ENCODE measurements at regions not wholly inside any gene's neighbourhood (a gene's known extent, or its start where the extent isn't known, plus 50 kb on each side); places are given as distances from the start of the nearest gene placed in this dataset.

DNA sequence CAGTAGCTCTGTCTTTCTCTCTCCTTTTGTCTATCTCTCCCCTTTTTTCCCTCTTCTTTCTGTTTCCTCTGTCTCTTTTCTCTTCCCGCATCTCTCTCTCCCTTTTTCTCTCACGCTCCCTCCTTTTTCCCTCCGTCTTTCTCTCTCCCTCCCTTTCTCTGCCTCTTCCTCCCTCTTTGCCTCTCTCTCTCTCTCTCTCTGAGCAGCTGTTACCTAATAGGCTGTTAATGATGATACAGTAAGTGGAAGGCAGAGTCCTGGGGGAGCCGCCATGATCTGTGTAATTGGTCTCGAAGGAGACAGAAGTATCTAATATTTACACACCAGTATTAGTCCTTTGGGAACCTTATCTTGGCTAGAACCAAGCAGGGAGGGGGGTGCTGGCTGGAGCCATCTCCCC lies 136.1 kb upstream of the CIBAR2 start:
- TF ChIP-seq, protein P1, sequence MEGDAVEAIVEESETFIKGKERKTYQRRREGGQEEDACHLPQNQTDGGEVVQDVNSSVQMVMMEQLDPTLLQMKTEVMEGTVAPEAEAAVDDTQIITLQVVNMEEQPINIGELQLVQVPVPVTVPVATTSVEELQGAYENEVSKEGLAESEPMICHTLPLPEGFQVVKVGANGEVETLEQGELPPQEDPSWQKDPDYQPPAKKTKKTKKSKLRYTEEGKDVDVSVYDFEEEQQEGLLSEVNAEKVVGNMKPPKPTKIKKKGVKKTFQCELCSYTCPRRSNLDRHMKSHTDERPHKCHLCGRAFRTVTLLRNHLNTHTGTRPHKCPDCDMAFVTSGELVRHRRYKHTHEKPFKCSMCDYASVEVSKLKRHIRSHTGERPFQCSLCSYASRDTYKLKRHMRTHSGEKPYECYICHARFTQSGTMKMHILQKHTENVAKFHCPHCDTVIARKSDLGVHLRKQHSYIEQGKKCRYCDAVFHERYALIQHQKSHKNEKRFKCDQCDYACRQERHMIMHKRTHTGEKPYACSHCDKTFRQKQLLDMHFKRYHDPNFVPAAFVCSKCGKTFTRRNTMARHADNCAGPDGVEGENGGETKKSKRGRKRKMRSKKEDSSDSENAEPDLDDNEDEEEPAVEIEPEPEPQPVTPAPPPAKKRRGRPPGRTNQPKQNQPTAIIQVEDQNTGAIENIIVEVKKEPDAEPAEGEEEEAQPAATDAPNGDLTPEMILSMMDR (IDR thresholded peaks at IDR 0.05) = no peak
- TF ChIP-seq POLR2A (IDR thresholded peaks at IDR 0.05) (no peak), EP300 (IDR thresholded peaks at IDR 0.05) (no peak)
